RKO (cell line): ENCODE measurements at regions not wholly inside any gene's neighbourhood (a gene's known extent, or its start where the extent isn't known, plus 50 kb on each side); places are given as distances from the start of the nearest gene placed in this dataset.
"Not testable (repeated sequence)": the region's sequence is repeated elsewhere in the genome, so short reads cannot be mapped to it uniquely, and the experiment has no call there.

ENCODE experiments used
- DNase-seq: peaks from one replicate; pipeline ENCODE4 v3.0.0-alpha.2; 2016; ENCODE audit warnings: low spot score

- DNase-seq: no peak
Observed at GRCh38 chr5:81829242-81829641, 78.3 kb upstream of the SSBP2 start.

GRCh38 chr5:81827500-81827899, 76.6 kb upstream of the SSBP2 start:
- DNase-seq: no peak

DNA sequence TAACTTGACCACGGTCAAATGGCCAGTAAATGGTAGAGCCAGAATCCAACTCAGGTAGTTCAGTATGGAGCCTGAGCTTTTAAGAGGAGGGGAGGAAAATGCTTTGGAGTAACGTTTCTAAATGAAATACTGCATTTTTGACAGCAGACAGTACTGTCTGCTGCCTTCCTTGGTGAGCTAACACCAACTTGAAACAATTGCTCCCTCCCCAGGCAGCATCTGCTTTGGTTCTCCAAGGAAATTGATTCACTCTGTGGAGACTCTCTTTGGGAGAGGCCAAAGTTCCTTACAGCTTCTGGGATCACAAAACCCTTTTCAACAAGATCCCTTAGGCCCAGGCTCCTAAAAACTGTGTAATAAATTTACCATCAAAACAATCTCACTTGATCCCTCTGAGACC, 75.2 kb upstream of the SSBP2 start:
- DNase-seq: no peak

DNA sequence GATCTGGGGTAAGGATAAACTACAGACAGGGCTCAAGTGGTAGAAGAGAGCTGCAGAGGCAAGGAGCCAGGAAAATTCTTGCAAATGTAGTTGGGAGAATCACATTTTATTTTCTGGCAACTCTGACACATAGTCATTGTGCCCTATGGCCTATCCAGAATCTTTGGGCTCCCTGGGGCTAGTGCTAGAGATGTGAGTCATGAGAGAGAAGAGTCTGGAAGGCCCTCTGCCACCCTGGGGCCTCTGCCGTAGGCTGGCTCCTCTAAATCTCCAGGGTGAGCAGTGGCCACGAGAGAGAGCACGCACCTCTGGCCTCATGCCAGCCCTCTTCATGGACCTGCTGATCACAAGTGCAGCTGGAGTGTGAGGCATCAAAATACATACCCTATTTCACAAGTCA, 74.3 kb upstream of the SSBP2 start:
- no peak for DNase-seq

- DNase-seq: not testable (repeated sequence)
Observed at GRCh38 chr5:81823736-81824135, 72.8 kb upstream of the SSBP2 start.

DNA sequence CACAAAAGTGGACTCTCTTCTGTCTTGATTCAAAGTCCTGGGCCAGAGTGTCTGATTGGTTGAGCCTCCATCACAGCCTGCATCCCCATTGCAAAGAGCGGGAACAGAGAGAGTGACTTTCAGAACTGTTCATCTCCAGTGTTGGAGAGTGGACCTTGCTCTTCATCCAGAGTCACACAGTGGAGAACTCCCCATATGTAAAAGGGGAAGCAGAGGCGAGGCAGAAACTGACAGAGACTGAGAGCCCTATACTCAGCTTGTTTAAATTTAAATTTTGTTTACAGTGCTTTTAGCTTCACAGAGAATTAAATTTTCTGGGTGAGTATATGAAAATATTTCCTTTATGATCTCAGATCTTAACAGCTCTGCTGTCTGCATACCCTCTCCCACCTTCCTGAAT, 70.0 kb upstream of the SSBP2 start:
- no peak for DNase-seq

GRCh38 chr5:81820318-81820636, 69.4 kb upstream of the SSBP2 start:
- no peak for DNase-seq

DNA sequence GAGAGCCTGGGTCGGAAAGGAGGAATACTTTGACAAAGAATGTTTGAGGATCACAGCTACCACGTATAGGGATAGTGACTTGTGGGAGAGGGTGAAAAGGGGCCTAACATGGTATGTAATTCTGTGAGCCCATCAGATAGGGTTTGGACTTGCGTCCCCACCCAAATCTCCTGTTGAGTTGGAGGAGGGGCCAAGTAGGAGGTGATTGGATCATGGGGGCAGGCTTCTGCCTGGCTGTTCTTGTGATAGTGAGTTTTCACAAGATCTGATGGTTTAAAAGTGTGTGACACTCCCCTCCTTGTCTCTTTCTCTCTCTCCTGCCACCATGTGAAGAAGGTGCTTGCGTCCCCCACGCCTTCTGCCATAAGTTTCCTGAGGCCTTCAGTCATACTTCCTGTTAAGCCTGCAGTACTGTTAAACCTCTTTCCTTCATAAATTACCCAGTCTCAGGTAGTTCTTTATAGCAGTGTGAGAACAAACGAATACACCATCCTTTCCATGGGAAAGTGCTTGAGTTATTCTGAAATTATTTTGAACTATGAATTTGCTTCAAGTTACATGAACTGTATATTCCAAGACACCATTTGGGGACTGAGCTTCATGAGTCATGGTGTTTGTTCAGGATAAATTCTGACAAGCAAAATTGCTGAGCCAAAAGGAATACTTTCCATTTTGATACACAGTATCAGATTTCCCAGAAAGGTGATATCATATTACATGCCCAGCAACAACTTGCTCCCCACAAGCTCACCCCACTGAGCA, 68.8 kb upstream of the SSBP2 start:
- DNase-seq: no peak

GRCh38 chr5:81817980-81818379, 67.1 kb upstream of the SSBP2 start:
- DNase-seq: no peak

DNA sequence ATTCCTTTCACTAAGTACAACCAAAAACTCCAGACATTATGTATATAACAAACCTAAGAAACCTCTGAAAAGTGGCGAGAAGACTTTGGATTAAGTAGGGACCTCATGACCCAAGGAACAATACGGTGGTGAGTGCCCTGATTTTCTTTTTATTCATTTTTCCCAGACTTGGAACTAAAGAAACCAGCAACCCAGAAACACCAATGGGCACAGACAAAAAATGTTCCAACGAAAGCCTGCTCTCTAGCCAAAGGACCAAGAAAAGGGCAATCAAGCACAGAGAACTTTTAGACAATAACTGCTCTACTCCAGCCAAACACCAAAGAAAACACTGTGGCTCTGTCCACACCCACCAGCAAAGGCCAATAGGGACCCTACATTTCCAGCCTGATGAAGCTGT, 66.2 kb upstream of the SSBP2 start:
- DNase-seq: no peak

- no peak for DNase-seq
Observed at GRCh38 chr5:81815321-81815720, 64.4 kb upstream of the SSBP2 start.

- no peak for DNase-seq
Observed at GRCh38 chr5:81808106-81808505, 57.2 kb upstream of the SSBP2 start.

DNA sequence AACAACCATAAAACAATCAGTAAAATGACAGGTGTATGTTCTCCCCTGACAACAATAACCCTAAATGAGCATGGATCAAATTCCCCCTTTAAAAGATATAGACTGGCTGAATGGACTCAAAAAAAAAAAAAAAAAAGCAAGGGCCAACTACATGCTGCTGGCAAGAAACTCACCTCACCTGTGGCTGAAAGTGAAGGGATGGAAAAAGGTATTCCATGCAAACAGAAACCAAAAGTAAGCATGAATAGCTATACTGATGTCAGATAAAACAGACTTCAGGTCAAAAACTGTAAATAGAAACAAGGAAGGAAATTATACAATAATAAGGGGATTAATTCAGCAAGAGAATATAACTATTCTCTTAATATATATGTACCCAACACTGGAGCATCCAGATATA, 54.2 kb upstream of the SSBP2 start:
- no peak for DNase-seq

- DNase-seq: no peak
Observed at GRCh38 chr5:81803812-81804211, 52.9 kb upstream of the SSBP2 start.

DNA sequence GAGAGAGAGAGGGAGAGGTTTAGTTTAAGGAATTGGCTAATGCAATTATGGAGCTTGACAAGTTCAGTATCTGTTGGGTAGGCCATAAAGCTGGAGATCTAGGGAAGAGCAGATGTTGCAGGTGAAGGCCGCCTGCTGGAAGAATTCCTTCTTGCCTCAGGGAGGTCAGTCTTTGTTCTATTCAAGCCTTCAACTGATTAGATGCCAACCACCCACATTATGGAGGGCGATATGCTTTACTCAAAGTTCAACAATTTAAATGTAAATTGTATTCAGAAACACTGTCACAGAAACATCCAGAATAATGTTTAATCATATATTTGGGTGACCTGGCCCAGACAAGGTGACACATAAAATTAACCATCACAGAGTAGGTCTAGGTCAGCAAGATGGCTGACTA, 51.7 kb upstream of the SSBP2 start:
- no peak for DNase-seq

DNA sequence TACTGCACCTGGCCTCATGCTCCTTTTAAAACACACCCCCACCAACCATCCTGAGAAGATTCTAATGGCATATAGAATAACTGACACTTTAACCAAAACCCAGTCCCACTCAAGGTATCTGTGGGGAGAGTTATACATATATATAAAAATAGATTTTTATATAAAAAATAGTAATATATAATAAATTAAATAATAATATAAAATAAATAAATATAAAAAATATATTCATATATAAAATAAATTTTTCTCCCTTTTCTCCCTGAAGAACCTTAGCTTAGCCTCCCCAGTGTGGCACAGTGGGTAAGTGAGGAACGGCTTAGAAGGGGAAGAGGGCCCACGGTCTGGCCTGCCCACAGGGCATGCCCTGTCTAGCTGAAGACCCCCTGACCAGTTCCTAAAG, 51.1 kb upstream of the SSBP2 start:
- no peak for DNase-seq

- DNase-seq: no peak
Observed at GRCh38 chr5:81800797-81801196, 49.9 kb upstream of the SSBP2 start.
